Loucy (cell line): ENCODE measurements at regions not wholly inside any gene's neighbourhood (a gene's known extent, or its start where the extent isn't known, plus 50 kb on each side); places are given as distances from the start of the nearest gene placed in this dataset.

Source experiments
- EZH2phosphoT487 ChIP-seq: fragments of 200-600 bp; IDR thresholded peaks from 2 replicates; pipeline ENCODE4 v1.6.1; 2018; ENCODE audit warnings: antibody characterized with exemption, mild to moderate bottlenecking, moderate library complexity, borderline replicate concordance
- TF ChIP-seq, protein P1 (sequence below): fragments of 200-600 bp; sonication (generic); conservative IDR thresholded peaks from 2 replicates; pipeline ENCODE4 v1.5.1; 2014; ENCODE audit warnings: mild to moderate bottlenecking, antibody characterized with exemption, low read length

DNA sequence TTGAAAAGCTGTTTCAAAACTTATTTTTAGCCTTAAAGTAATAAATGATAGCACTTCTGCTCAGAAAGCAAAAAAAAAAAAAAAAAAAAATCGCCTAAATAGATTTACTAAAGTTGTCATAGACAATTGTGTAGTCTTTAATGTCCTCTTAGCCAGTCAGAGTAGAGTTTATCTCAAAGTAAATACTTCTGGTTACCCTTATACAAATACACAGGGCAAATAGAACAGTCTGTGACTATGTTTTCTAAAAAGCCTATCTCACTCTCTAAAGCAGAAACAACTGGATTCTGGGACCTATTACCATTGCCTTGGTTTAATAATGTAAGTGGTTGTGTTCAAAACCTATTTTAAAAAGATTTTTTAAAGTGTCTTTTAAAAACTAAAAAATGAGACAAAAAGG, 156.2 kb upstream of the THSD7A start:
- TF ChIP-seq, protein P1, sequence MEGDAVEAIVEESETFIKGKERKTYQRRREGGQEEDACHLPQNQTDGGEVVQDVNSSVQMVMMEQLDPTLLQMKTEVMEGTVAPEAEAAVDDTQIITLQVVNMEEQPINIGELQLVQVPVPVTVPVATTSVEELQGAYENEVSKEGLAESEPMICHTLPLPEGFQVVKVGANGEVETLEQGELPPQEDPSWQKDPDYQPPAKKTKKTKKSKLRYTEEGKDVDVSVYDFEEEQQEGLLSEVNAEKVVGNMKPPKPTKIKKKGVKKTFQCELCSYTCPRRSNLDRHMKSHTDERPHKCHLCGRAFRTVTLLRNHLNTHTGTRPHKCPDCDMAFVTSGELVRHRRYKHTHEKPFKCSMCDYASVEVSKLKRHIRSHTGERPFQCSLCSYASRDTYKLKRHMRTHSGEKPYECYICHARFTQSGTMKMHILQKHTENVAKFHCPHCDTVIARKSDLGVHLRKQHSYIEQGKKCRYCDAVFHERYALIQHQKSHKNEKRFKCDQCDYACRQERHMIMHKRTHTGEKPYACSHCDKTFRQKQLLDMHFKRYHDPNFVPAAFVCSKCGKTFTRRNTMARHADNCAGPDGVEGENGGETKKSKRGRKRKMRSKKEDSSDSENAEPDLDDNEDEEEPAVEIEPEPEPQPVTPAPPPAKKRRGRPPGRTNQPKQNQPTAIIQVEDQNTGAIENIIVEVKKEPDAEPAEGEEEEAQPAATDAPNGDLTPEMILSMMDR = no peak
- no peak for TF ChIP-seq EZH2phosphoT487
